Ishikawa (cell line): ENCODE measurements at regions not wholly inside any gene's neighbourhood (a gene's known extent, or its start where the extent isn't known, plus 50 kb on each side); places are given as distances from the start of the nearest gene placed in this dataset.

Source experiments
- CEBPB ChIP-seq: IDR thresholded peaks from 2 replicates; pipeline ENCODE4 v1.6.1; 2012
- CREB1 ChIP-seq: IDR thresholded peaks from 2 replicates; pipeline ENCODE4 v1.6.1; 2012; ENCODE audit warnings: low read depth
- EGR1 ChIP-seq: IDR thresholded peaks from 2 replicates; pipeline ENCODE4 v1.6.1; 2012
- EP300 ChIP-seq: IDR thresholded peaks from 2 replicates; pipeline ENCODE4 v1.6.1; 2012; ENCODE audit warnings: borderline replicate concordance
- FOXM1 ChIP-seq: IDR thresholded peaks from 2 replicates; pipeline ENCODE4 v1.6.1; 2012; ENCODE audit warnings: low read depth, borderline replicate concordance
- NFIC ChIP-seq: IDR thresholded peaks from 2 replicates; pipeline ENCODE4 v1.6.1; 2012
- RAD21 ChIP-seq: IDR thresholded peaks from 2 replicates; pipeline ENCODE4 v1.6.1; 2012; ENCODE audit warnings: low read depth
- REST ChIP-seq: IDR thresholded peaks from 2 replicates; pipeline ENCODE4 v1.6.1; 2012; ENCODE audit warnings: low read depth, mild to moderate bottlenecking
- TAF1 ChIP-seq: IDR thresholded peaks from 2 replicates; pipeline ENCODE4 v1.6.1; 2012; ENCODE audit warnings: low read depth, mild to moderate bottlenecking
- TCF12 ChIP-seq: IDR thresholded peaks from 2 replicates; pipeline ENCODE4 v1.6.1; 2012; ENCODE audit warnings: low read depth
- TEAD4 ChIP-seq: IDR thresholded peaks from 2 replicates; pipeline ENCODE4 v1.6.1; 2012
- YY1 ChIP-seq: IDR thresholded peaks from 2 replicates; pipeline ENCODE4 v1.6.1; 2012; ENCODE audit warnings: low read depth
- ZBTB7A ChIP-seq: IDR thresholded peaks from 2 replicates; pipeline ENCODE4 v1.6.1; 2012; ENCODE audit warnings: low read depth
- TF ChIP-seq, protein P1 (sequence below): IDR thresholded peaks from 2 replicates; pipeline ENCODE4 v1.6.1; 2012
- TF ChIP-seq, protein P2 (sequence below): IDR thresholded peaks from 2 replicates; pipeline ENCODE4 v1.6.1; 2012

DNA sequence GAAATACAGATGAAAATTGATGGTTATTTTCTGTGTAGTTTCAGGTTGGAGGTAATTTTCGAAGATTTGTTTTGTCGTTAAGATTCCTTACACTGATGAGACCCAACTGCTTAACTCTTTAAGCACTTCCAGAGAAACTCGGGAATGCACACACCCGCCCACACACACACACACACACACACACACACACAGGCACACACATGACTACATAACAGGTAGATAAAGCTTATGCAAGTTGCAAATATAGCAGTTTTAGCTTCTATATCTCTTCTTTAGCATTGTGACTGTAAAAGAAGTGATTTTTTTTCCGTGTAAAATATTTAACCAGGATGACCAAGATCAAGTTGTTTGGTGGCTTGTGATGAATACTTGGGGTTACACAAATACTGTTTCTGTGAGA, 294.9 kb upstream of the NR2F2 start:
- TF ChIP-seq CREB1 (no peak), REST (no peak), FOXM1 (no peak), CEBPB (no peak), ZBTB7A (no peak), TCF12 (no peak), EGR1 (no peak), RAD21 (no peak), TAF1 (no peak), NFIC (no peak), TEAD4 (no peak), YY1 (no peak)

- TF ChIP-seq YY1: no peak
- TF ChIP-seq TCF12: no peak
- TF ChIP-seq RAD21: no peak
- no peak for TF ChIP-seq NFIC
- no peak for TF ChIP-seq TEAD4
- no peak for TF ChIP-seq CREB1
- no peak for TF ChIP-seq FOXM1
- no peak for TF ChIP-seq EGR1
- TF ChIP-seq TAF1: no peak
- TF ChIP-seq ZBTB7A: no peak
- TF ChIP-seq EP300: no peak
- TF ChIP-seq CEBPB: no peak
- no peak for TF ChIP-seq REST
- TF ChIP-seq, protein P1, sequence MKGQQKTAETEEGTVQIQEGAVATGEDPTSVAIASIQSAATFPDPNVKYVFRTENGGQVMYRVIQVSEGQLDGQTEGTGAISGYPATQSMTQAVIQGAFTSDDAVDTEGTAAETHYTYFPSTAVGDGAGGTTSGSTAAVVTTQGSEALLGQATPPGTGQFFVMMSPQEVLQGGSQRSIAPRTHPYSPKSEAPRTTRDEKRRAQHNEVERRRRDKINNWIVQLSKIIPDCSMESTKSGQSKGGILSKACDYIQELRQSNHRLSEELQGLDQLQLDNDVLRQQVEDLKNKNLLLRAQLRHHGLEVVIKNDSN: no peak
- TF ChIP-seq, protein P2, sequence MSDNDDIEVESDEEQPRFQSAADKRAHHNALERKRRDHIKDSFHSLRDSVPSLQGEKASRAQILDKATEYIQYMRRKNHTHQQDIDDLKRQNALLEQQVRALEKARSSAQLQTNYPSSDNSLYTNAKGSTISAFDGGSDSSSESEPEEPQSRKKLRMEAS: no peak
These were observed 292.9 kb upstream of the NR2F2 start for GRCh38 chr15:96037584-96037983.

GRCh38 chr15:96038131-96038530, 292.4 kb upstream of the NR2F2 start:
- no peak for TF ChIP-seq CEBPB
- TF ChIP-seq EP300: no peak
- TF ChIP-seq EGR1: no peak
- no peak for TF ChIP-seq TCF12
- no peak for TF ChIP-seq YY1
- TF ChIP-seq, protein P2: no peak
- no peak for TF ChIP-seq FOXM1
- no peak for TF ChIP-seq NFIC
- TF ChIP-seq RAD21: no peak

GRCh38 chr15:96038650-96039049, 291.9 kb upstream of the NR2F2 start:
- TF ChIP-seq EP300 (no peak), ZBTB7A (no peak), REST (no peak), RAD21 (no peak), YY1 (no peak), NFIC (no peak), TCF12 (no peak), FOXM1 (no peak), CEBPB (no peak), TAF1 (no peak), TEAD4 (no peak), EGR1 (no peak), CREB1 (no peak)
- TF ChIP-seq, protein P1: no peak
- TF ChIP-seq, protein P2: no peak
